Skeletal muscle tissue (tissue), 3 donors: ENCODE measurements at regions not wholly inside any gene's neighbourhood (a gene's known extent, or its start where the extent isn't known, plus 50 kb on each side); places are given as distances from the start of the nearest gene placed in this dataset.
"Not testable (repeated sequence)": the region's sequence is repeated elsewhere in the genome, so short reads cannot be mapped to it uniquely, and the experiment has no call there.

Source experiments
- H3K27ac ChIP-seq: one replicate; pipeline ENCODE4 v1.7.0; 2013; ENCODE audit warnings: mild to moderate bottlenecking, low read depth, low read length, inconsistent platforms
- H3K27me3 ChIP-seq, 3 donors: one replicate each; pipeline ENCODE4 v1.7.0; 2013; ENCODE audit warnings: low read length in 3 of 3; ENCODE audit not compliant: control insufficient read depth in 3 of 3, insufficient read depth in 3 of 3
- H3K36me3 ChIP-seq, 3 donors: one replicate each; pipeline ENCODE4 v1.7.0; 2013; ENCODE audit warnings: low read length in 3 of 3; ENCODE audit not compliant: control insufficient read depth in 3 of 3, insufficient read depth in 3 of 3
- H3K4me1 ChIP-seq, 3 donors: one replicate each; pipeline ENCODE4 v1.7.0; 2013; ENCODE audit warnings: low read length in 3 of 3, mild to moderate bottlenecking in 3 of 3; ENCODE audit not compliant: control insufficient read depth in 3 of 3, insufficient read depth in 3 of 3
- H3K4me3 ChIP-seq, 3 donors: one replicate each; pipeline ENCODE4 v1.7.0; 2013; ENCODE audit warnings: low read length in 3 of 3
- H3K9ac ChIP-seq, 3 donors: one replicate each; pipeline ENCODE4 v1.7.0; 2013; ENCODE audit warnings: low read length in 3 of 3, mild to moderate bottlenecking in 3 of 3, moderate library complexity in 2 of 3, low read depth in 1 of 3
- H3K9me3 ChIP-seq, 3 donors: one replicate each; pipeline ENCODE4 v1.7.0; 2013; ENCODE audit warnings: low read length in 3 of 3; ENCODE audit not compliant: control insufficient read depth in 3 of 3
- donor health status: Osteomylitis.

DNA sequence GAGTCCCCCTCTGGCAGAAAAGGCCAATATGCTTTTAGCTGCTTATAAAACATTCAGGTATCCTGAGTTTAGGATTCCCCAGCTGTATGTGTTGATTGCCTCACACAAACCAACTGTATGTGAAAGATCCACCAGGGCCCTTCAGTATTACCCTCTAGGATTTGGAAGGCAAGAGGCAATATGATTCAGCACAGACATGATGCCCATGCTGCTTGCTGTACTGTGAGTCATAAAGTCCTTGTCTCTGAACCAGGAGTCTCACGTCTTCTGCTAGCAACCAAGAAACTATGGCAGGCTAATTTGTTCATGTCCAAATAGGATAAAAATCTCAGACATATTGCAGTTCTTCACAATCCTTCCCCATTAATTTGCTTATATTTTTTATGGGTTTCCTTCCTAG is 789.2 kb upstream of the SLC35B3 start:
- Histone ChIP-seq H3K36me3 (no peaks in the 10 kb centered on the region), H3K27ac (no peak overlapping the region), H3K9me3 (no peaks in the 10 kb centered on the region), H3K4me3 (no peak overlapping the region), H3K27me3 (no peaks in the 10 kb centered on the region), H3K9ac (no peak overlapping the region), H3K4me1 (no peaks in the 10 kb centered on the region)

DNA sequence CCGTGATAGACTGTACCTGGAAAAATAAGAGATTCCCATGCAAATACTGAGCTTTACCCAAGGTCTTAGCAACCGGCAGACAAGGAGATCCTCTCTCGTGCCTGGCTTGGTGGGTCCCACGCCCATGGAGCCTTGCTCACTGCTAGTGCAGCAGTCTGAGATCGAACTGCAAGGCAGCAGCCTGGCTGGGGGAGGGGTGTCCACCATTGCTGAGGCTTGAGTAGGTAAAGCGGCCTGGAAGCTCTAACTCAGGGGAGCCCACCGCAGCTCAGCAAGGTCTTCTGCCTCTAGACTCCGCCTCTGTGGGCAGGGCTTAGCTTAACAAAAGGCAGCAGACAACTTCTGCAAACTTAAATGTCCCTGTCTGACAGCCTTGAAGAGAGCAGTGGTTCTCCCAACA is 778.4 kb upstream of the SLC35B3 start:
- not testable (repeated sequence) for H3K27ac ChIP-seq, H3K4me1 ChIP-seq, H3K27me3 ChIP-seq, H3K9ac ChIP-seq, H3K4me3 ChIP-seq, H3K36me3 ChIP-seq, H3K9me3 ChIP-seq

DNA sequence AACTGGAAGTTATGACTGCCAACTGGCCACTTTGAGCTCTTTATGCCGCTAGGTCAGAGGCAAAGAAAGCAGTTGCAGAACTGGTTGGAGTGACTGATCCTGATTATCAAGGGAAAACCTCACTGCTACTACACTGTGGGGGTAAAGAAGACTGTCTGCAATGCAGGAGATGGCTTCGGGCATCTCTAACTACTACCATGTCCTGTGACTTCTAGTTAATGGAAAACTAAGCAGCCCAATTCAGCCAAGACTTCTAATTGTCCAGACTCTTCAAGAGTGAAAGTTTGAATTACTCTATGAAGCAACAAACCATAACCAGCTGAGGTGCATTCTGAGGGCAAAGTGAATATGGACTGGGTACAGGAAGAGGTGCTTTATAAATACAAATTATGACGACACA is 773.6 kb upstream of the SLC35B3 start:
- Histone ChIP-seq H3K9me3 (no peaks in the 10 kb centered on the region), H3K4me1 (no peaks in the 10 kb centered on the region), H3K36me3 (no peaks in the 10 kb centered on the region), H3K9ac (no peak overlapping the region), H3K4me3 (no peak overlapping the region), H3K27ac (no peak overlapping the region), H3K27me3 (no peaks in the 10 kb centered on the region)

DNA sequence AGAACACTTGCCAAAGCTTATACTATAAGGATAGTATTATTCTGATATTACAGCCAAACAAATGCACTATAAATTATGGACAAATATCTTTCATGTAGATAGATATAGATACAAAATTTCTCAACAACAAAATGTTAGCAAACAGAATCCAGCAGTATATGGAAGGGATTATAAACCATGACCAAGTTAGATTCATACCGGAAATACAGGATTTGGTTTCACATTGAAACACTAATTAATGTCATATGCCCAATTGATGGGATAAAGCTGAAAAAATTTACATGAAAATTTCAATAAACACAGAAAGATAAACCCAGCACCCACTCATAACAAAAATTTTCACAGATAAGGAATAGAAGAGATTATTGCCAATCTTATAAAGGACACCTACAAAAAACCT is 770.3 kb upstream of the SLC35B3 start:
- H3K4me1 ChIP-seq: no peaks in the 10 kb centered on the region
- no peak overlapping the region for H3K9ac ChIP-seq
- no peak overlapping the region for H3K4me3 ChIP-seq
- no peaks in the 10 kb centered on the region for H3K9me3 ChIP-seq
- no peak overlapping the region for H3K27ac ChIP-seq
- H3K27me3 ChIP-seq: no peaks in the 10 kb centered on the region
- H3K36me3 ChIP-seq: no peaks in the 10 kb centered on the region

DNA sequence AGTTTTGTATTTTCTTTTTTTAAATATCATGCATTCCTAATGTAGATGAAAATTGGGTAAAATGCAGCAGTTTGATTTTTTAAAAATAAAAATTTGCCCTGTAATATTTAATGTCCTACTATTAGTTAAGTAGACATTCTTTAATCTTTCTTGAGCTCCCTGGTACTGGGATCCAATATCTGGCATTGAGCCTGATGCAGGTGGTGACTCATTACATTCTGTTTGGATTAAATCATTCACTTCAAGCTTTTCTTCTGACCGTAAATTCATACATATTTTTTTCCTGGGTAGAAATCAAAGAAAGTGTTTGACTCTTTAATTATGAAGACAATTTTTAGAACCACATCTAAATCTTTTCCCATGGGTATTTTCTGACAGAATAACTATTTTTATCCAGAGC is 768.8 kb upstream of the SLC35B3 start:
- Histone ChIP-seq H3K9ac (no peak overlapping the region), H3K27ac (no peak overlapping the region), H3K4me1 (no peaks in the 10 kb centered on the region), H3K9me3 (no peaks in the 10 kb centered on the region), H3K36me3 (no peaks in the 10 kb centered on the region), H3K27me3 (no peaks in the 10 kb centered on the region), H3K4me3 (no peak overlapping the region)

DNA sequence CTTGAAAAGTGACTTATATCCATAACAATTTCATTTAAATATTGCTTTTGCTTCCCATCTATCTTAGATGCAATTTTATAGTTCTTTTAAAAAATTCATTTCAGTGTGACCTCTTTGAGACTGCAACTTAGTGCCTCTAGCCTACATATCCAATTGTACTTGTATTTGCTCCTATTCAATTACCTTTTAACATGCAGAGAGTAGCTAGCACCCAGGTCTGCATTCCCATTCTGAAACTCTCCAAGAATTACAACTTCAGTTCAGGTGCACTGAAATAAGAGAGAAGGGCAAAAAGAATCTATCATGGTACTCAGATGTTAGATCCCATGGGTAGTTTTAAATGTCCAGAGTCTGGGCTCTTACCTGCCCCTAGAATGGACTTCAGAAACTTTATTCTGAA is 765.4 kb upstream of the SLC35B3 start:
- Histone ChIP-seq H3K4me1 (no peaks in the 10 kb centered on the region), H3K27me3 (no peaks in the 10 kb centered on the region), H3K9ac (no peak overlapping the region), H3K9me3 (no peaks in the 10 kb centered on the region), H3K36me3 (no peaks in the 10 kb centered on the region), H3K4me3 (no peak overlapping the region), H3K27ac (no peak overlapping the region)

DNA sequence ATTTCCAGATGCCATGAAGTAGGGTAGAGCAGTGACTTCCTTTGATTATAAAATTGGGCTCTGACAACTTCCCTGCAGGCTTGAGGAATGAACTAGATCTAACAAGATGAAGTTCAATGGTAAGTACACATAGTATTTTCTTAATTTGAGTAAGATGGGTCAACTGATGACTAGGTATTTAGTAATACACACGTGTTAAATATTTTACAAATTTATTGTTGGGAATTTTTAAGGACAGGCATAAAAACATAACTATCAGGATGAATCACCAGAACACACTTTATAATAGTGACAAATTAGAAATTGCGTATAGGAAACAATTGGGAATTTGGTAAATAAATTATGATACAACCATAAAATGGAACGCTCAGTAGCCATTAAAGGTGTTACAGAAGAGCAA is 762.4 kb upstream of the SLC35B3 start:
- H3K9me3 ChIP-seq: no peaks in the 10 kb centered on the region
- no peak overlapping the region for H3K9ac ChIP-seq
- H3K27me3 ChIP-seq: no peaks in the 10 kb centered on the region
- no peaks in the 10 kb centered on the region for H3K4me1 ChIP-seq
- H3K4me3 ChIP-seq: no peak overlapping the region
- H3K36me3 ChIP-seq: no peaks in the 10 kb centered on the region
- no peak overlapping the region for H3K27ac ChIP-seq

DNA sequence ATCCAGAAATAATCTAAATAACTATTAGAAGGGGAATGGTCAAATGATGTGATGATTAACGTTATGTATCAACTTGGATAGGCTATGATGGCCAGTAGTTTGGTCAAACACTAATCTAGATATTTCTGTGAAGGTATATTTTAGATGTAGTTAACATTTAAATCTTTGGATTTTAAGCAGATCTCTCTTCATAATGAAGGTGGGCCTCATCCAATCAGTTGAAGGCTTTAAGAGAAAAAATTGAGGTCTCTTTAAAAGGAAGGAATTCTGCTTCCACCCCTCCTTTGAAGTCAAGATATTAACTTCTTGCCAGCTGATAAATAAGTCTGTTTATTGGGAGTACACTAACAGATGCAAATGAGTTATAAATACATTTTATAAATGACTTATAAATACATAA is 760.0 kb upstream of the SLC35B3 start:
- no peaks in the 10 kb centered on the region for H3K36me3 ChIP-seq
- no peak overlapping the region for H3K4me3 ChIP-seq
- H3K4me1 ChIP-seq: no peaks in the 10 kb centered on the region
- no peak overlapping the region for H3K9ac ChIP-seq
- no peaks in the 10 kb centered on the region for H3K9me3 ChIP-seq
- no peaks in the 10 kb centered on the region for H3K27me3 ChIP-seq
- H3K27ac ChIP-seq: no peak overlapping the region

DNA sequence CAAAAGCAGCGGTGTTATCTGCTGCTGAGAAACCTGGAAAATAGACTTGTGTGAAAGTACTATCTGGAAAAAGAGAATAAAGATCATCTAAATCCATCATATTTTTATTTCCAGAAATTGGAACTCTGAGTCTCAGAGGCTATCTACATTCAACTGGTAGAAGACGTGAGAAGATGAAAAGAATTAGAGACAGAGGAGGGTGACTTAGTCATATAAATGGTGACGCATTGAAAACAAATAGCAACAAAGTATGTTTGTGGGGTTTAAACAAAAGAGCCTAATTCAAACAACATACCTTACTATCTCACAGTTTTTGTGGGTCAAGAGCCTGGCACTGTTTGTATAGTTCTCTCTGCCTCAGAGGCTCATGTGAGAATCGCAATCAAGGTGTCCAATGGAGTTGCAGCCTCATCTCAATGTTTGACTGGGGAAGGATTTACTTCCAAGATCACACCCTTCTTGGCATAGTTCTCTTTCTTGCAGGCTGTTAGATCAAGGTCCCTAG is 757.1 kb upstream of the SLC35B3 start:
- Histone ChIP-seq H3K27ac (no peak overlapping the region), H3K4me3 (no peak overlapping the region)

DNA sequence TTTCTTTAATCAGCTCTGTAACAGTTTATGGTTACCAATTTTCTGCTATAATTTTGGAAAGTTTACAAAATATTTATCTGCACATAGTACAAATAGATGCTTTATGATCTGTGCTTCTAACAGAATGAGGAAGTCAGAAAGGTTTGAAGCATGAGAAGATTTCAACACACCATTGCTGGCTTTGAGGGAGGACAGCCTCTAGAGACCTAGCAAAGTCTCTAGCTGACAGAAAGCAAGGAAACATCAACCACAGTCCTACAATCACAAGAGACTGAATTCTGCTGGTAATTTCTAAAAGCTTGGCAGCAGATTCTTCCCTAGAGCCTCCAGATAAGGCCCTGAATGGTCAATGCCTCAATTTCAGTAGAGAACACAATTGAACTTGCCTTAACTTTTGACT is 750.8 kb upstream of the SLC35B3 start:
- H3K9me3 ChIP-seq: no peaks in the 10 kb centered on the region
- no peaks in the 10 kb centered on the region for H3K36me3 ChIP-seq
- H3K27me3 ChIP-seq: no peaks in the 10 kb centered on the region
- H3K9ac ChIP-seq: no peak overlapping the region
- no peak overlapping the region for H3K27ac ChIP-seq
- no peak overlapping the region for H3K4me3 ChIP-seq
- H3K4me1 ChIP-seq: no peaks in the 10 kb centered on the region

More for the DNA sequence above, 757.1 kb upstream of the SLC35B3 start:
- no peak overlapping the region for H3K9ac ChIP-seq
- H3K27me3 ChIP-seq: no peaks in the 10 kb centered on the region
- H3K36me3 ChIP-seq: no peaks in the 10 kb centered on the region
- H3K9me3 ChIP-seq: no peaks in the 10 kb centered on the region
- no peaks in the 10 kb centered on the region for H3K4me1 ChIP-seq

DNA sequence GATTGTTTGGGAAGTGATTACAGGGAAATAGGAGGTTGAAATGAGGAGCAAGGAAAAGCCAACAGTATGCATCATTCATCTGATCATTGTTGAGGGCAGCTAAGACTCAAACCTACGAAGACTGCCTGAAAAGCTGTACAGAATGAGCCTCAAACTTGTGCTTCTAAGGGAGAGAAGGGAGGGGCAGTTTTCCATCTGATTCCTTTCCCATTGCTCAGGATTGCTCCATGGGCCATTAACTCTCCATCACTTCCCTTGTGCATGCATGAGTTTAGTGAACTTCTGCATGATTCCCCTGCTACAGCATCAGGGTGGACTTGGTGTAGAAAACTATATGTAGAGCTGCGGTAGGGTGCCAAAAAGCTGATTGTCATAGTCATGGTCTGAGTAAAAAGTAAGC is 742.7 kb upstream of the SLC35B3 start:
- Histone ChIP-seq H3K9me3 (no peaks in the 10 kb centered on the region), H3K27ac (no peak overlapping the region), H3K27me3 (no peaks in the 10 kb centered on the region), H3K9ac (no peak overlapping the region), H3K4me3 (no peak overlapping the region), H3K36me3 (no peaks in the 10 kb centered on the region), H3K4me1 (no peaks in the 10 kb centered on the region)
